Lower leg skin (tissue), 4 donors: ENCODE measurements at regions not wholly inside any gene's neighbourhood (a gene's known extent, or its start where the extent isn't known, plus 50 kb on each side); places are given as distances from the start of the nearest gene placed in this dataset.
"Not testable (repeated sequence)": the region's sequence is repeated elsewhere in the genome, so short reads cannot be mapped to it uniquely, and the experiment has no call there.

Experiments
- DNase-seq, 2 donors: peaks; one replicate each; pipeline ENCODE4 v3.0.0-alpha.2; 2019; ENCODE audit warnings: low spot score in 2 of 2
- H3K4me3 ChIP-seq: fragments of 200-600 bp; sonication (generic); 2 replicates; pipeline ENCODE4 v1.5.1; 2017; ENCODE audit warnings: mild to moderate bottlenecking, low read depth; ENCODE audit not compliant: poor library complexity, severe bottlenecking
- CTCF ChIP-seq, 3 donors: fragments of 450-650 bp; IDR thresholded peaks; one replicate each; pipeline ENCODE4 v1.5.1; 2016; ENCODE audit warnings: antibody characterized with exemption in 3 of 3, mild to moderate bottlenecking in 3 of 3, moderate library complexity in 2 of 3
- POLR2A ChIP-seq, 2 donors: fragments of 450-650 bp; IDR thresholded peaks; one replicate each; pipeline ENCODE4 v1.6.1; 2016 to 2017; ENCODE audit warnings: antibody characterized with exemption in 2 of 2, mild to moderate bottlenecking in 1 of 2, moderate library complexity in 1 of 2
- WGBS, 2 donors: methylation state at CpG; one replicate each; pipeline ENCODE4 v1.1.5; 2018; 5-methylcytosine and 5-hydroxymethylcytosine counted together
- intact Hi-C: fragments of 100-400 bp; cut with DNase I; formaldehyde crosslinking; loops from one replicate; pipeline ENCODE4 v1.15.0; 2023; ENCODE audit warnings: low total_unique reads

GRCh38 chr3:110504401-110504800 is 567.2 kb upstream of the NECTIN3 start:
- no peak for TF ChIP-seq CTCF (IDR thresholded peaks at IDR 0.05)
- TF ChIP-seq POLR2A (IDR thresholded peaks at IDR 0.05) = no peak
- H3K4me3 ChIP-seq = no peak overlapping the region
- no peak for DNase-seq
- 51 to 56% methylated on average over 2 of the region's 2 CpGs for whole genome bisulfite sequencing, 2 donors
- intact Hi-C loops = no loop called here

- WGBS, 2 donors = 66 to 67% methylated on average over 4 of the region's 4 CpGs
- TF ChIP-seq CTCF (IDR thresholded peaks at IDR 0.05) (no peak), POLR2A (IDR thresholded peaks at IDR 0.05) (no peak)
- intact Hi-C loops = no loop called here
- no peak for DNase-seq
- no peak overlapping the region for H3K4me3 ChIP-seq
Observed at GRCh38 chr3:110504901-110505300, 566.7 kb upstream of the NECTIN3 start.

- no peak for TF ChIP-seq POLR2A (IDR thresholded peaks at IDR 0.05)
- no peak overlapping the region for H3K4me3 ChIP-seq
- WGBS, 2 donors = 95 to 96% methylated on average over 4 of the region's 4 CpGs
- intact Hi-C loops = no loop called here
- no peak for DNase-seq
Observed at GRCh38 chr3:110506890-110507289, 564.7 kb upstream of the NECTIN3 start.

GRCh38 chr3:110507570-110507969 is 564.0 kb upstream of the NECTIN3 start:
- intact Hi-C loops, DNase-seq, H3K4me3 ChIP-seq: not testable (repeated sequence)

- intact Hi-C loops = no loop called here
- no peak for TF ChIP-seq CTCF (IDR thresholded peaks at IDR 0.05)
- TF ChIP-seq POLR2A (IDR thresholded peaks at IDR 0.05) = no peak
- no peak overlapping the region for H3K4me3 ChIP-seq
- 39 to 44% methylated on average over 3 of the region's 3 CpGs for WGBS, 2 donors
- DNase-seq = no peak
Observed at GRCh38 chr3:110512961-110513360, 558.7 kb upstream of the NECTIN3 start.

GRCh38 chr3:110518031-110518430 is 553.6 kb upstream of the NECTIN3 start:
- intact Hi-C loops = no loop called here
- TF ChIP-seq CTCF (IDR thresholded peaks at IDR 0.05) = no peak
- TF ChIP-seq POLR2A (IDR thresholded peaks at IDR 0.05) = no peak
- 73 to 86% methylated on average over 1 of the region's 1 CpG for WGBS, 2 donors
- DNase-seq = no peak
- no peak overlapping the region for H3K4me3 ChIP-seq

- H3K4me3 ChIP-seq = no peak overlapping the region
- DNase-seq = no peak
- 38 to 70% methylated on average over 1 of the region's 1 CpG for WGBS, 2 donors
- intact Hi-C loops = no loop called here
- TF ChIP-seq POLR2A (IDR thresholded peaks at IDR 0.05) (no peak), CTCF (IDR thresholded peaks at IDR 0.05) (no peak)
Observed at GRCh38 chr3:110519071-110519470, 552.5 kb upstream of the NECTIN3 start.
